Neural cell (in vitro differentiated cells): ENCODE measurements at regions not wholly inside any gene's neighbourhood (a gene's known extent, or its start where the extent isn't known, plus 50 kb on each side); places are given as distances from the start of the nearest gene placed in this dataset.

ENCODE experiments used
- H2AFZ ChIP-seq: fragments of 200-600, 300-800 bp; sonication (generic), shearing (Covaris generic); 2 replicates; pipeline ENCODE4 v1.6.0; 2014; ENCODE audit warnings: low read depth, mild to moderate bottlenecking, antibody characterized with exemption, low read length, moderate library complexity
- H3F3A ChIP-seq: fragments of 200-600 bp; shearing (Covaris generic); 2 replicates; pipeline ENCODE4 v1.6.1; 2016; ENCODE audit warnings: mild to moderate bottlenecking, moderate library complexity, mixed read lengths, antibody characterized with exemption, low read length; ENCODE audit not compliant: insufficient read depth, poor library complexity, severe bottlenecking
- H3K27ac ChIP-seq: fragments of 200-600, 300-800 bp; sonication (generic), shearing (Covaris generic); 2 replicates; pipeline ENCODE4 v1.5.1; 2014; ENCODE audit warnings: mild to moderate bottlenecking, low read length, moderate library complexity
- H3K27me3 ChIP-seq: fragments of 300-800, 200-600 bp; sonication (generic), shearing (Covaris generic); 2 replicates; pipeline ENCODE4 v1.6.0; 2014; ENCODE audit warnings: mild to moderate bottlenecking, low read depth, low read length, moderate library complexity; ENCODE audit not compliant: insufficient read depth
- H3K36me3 ChIP-seq: fragments of 300-800, 200-600 bp; sonication (generic), shearing (Covaris generic); 2 replicates; pipeline ENCODE4 v1.5.1; 2014; ENCODE audit warnings: mild to moderate bottlenecking, antibody characterized with exemption, low read length, moderate library complexity; ENCODE audit not compliant: insufficient read depth
- H3K4me2 ChIP-seq: fragments of 300-800, 200-600 bp; sonication (generic), shearing (Covaris generic); 2 replicates; pipeline ENCODE4 v1.6.0; 2014; ENCODE audit warnings: mild to moderate bottlenecking, low read length
- H3K4me3 ChIP-seq: fragments of 300-800, 200-600 bp; sonication (generic), shearing (Covaris generic); 2 replicates; pipeline ENCODE4 v1.5.1; 2014; ENCODE audit warnings: mild to moderate bottlenecking, low read length, moderate library complexity
- H3K79me2 ChIP-seq: fragments of 200-600 bp; shearing (Covaris generic); replicated peaks from 2 replicates; pipeline ENCODE4 v1.6.0; 2014; ENCODE audit warnings: mild to moderate bottlenecking, low read length, moderate library complexity; ENCODE audit not compliant: insufficient read depth
- H3K9ac ChIP-seq: fragments of 300-800, 200-600 bp; sonication (generic), shearing (Covaris generic); 2 replicates; pipeline ENCODE4 v1.6.1; 2016; ENCODE audit warnings: mild to moderate bottlenecking, low read length, mixed read lengths
- H3K9me2 ChIP-seq: fragments of 200-600 bp; shearing (Covaris generic); 2 replicates; pipeline ENCODE4 v1.6.1; 2016; ENCODE audit warnings: mild to moderate bottlenecking, low read length, mixed read lengths; ENCODE audit not compliant: insufficient read depth
- H3K9me3 ChIP-seq: fragments of 200-600, 300-800 bp; sonication (generic), shearing (Covaris generic); 2 replicates; pipeline ENCODE4 v1.6.1; 2016; ENCODE audit warnings: mild to moderate bottlenecking, mixed run types, low read length, moderate library complexity, mixed read lengths
- H4K20me1 ChIP-seq: fragments of 200-600 bp; shearing (Covaris generic); 2 replicates; pipeline ENCODE4 v1.6.1; 2016; ENCODE audit warnings: mild to moderate bottlenecking, mixed run types; ENCODE audit not compliant: insufficient read depth
- EP300 ChIP-seq: fragments of 450-650 bp; conservative IDR thresholded peaks from 2 replicates; pipeline ENCODE4 v1.6.1; 2014; ENCODE audit warnings: antibody characterized with exemption, mild to moderate bottlenecking, moderate library complexity; ENCODE audit not compliant: poor library complexity, severe bottlenecking
- EZH2 ChIP-seq: fragments of 200-600, 300-800 bp; shearing (Covaris generic), sonication (generic); IDR thresholded peaks from 2 replicates; pipeline ENCODE4 v1.6.1; 2014; ENCODE audit warnings: antibody characterized with exemption, low read length, borderline replicate concordance, mild to moderate bottlenecking; ENCODE audit not compliant: insufficient read depth, poor library complexity, severe bottlenecking
- MXI1 ChIP-seq: fragments of 450-650 bp; conservative IDR thresholded peaks from 2 replicates; pipeline ENCODE4 v1.6.1; 2014; ENCODE audit warnings: antibody characterized with exemption, mild to moderate bottlenecking; ENCODE audit not compliant: poor library complexity, severe bottlenecking
- POLR2AphosphoS5 ChIP-seq: IDR thresholded peaks from 2 replicates; pipeline ENCODE4 v1.6.1; 2012
- RAD21 ChIP-seq: fragments of 450-650 bp; conservative IDR thresholded peaks from 2 replicates; pipeline ENCODE4 v1.6.1; 2014; ENCODE audit warnings: antibody characterized with exemption, mild to moderate bottlenecking, moderate library complexity
- SMC3 ChIP-seq: fragments of 450-650 bp; conservative IDR thresholded peaks from 2 replicates; pipeline ENCODE4 v1.6.1; 2014; ENCODE audit warnings: antibody characterized with exemption, mild to moderate bottlenecking, moderate library complexity; ENCODE audit not compliant: poor library complexity
- TAF1 ChIP-seq: IDR thresholded peaks from 2 replicates; pipeline ENCODE4 v1.6.1; 2012; ENCODE audit warnings: low read depth
- TF ChIP-seq, protein P1 (sequence below): IDR thresholded peaks from 2 replicates; pipeline ENCODE4 v1.6.1; 2012; ENCODE audit warnings: borderline replicate concordance
- TF ChIP-seq, protein P2 (sequence below): fragments of 450-650 bp; IDR thresholded peaks from 2 replicates; pipeline ENCODE4 v1.5.1; 2014; ENCODE audit warnings: antibody characterized with exemption, mild to moderate bottlenecking, moderate library complexity; ENCODE audit not compliant: poor library complexity, severe bottlenecking

DNA sequence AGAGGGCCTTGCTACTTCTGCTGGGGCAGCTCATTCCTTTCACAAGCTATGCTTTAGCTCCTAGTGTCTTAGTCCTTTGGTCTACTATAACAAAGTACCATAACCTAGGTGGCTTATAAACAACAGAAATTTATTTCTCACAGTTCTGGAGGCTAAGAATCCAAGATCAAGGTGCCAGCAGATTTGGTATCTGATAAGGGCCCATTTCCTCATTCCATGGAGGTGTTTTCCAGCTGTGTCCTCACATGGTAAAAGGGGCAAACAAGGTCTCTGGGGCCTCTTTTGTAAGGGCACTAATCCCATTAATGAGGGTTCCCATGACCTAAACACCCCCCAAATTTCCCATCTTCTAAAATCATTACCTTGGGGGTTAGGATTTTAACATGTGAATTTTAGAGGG, 57.9 kb upstream of the LRCH1 start:
- Histone ChIP-seq H3K9me2 (no peaks in the 10 kb centered on the region), H2AFZ (no peak overlapping the region), H3K79me2 (no peaks in the 10 kb centered on the region), H3K4me3 (no peak overlapping the region), H3K9me3 (no peaks in the 10 kb centered on the region), H3K27ac (no peak overlapping the region), H3K27me3 (no peaks in the 10 kb centered on the region), H3K36me3 (no peaks in the 10 kb centered on the region), H3K9ac (no peak overlapping the region), H3F3A (no peaks in the 10 kb centered on the region), H3K4me2 (no peak overlapping the region), H4K20me1 (no peaks in the 10 kb centered on the region)
- TF ChIP-seq, protein P1, sequence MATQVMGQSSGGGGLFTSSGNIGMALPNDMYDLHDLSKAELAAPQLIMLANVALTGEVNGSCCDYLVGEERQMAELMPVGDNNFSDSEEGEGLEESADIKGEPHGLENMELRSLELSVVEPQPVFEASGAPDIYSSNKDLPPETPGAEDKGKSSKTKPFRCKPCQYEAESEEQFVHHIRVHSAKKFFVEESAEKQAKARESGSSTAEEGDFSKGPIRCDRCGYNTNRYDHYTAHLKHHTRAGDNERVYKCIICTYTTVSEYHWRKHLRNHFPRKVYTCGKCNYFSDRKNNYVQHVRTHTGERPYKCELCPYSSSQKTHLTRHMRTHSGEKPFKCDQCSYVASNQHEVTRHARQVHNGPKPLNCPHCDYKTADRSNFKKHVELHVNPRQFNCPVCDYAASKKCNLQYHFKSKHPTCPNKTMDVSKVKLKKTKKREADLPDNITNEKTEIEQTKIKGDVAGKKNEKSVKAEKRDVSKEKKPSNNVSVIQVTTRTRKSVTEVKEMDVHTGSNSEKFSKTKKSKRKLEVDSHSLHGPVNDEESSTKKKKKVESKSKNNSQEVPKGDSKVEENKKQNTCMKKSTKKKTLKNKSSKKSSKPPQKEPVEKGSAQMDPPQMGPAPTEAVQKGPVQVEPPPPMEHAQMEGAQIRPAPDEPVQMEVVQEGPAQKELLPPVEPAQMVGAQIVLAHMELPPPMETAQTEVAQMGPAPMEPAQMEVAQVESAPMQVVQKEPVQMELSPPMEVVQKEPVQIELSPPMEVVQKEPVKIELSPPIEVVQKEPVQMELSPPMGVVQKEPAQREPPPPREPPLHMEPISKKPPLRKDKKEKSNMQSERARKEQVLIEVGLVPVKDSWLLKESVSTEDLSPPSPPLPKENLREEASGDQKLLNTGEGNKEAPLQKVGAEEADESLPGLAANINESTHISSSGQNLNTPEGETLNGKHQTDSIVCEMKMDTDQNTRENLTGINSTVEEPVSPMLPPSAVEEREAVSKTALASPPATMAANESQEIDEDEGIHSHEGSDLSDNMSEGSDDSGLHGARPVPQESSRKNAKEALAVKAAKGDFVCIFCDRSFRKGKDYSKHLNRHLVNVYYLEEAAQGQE: no peak
- TF ChIP-seq MXI1 (no peak), EP300 (no peak), EZH2 (no peak), POLR2AphosphoS5 (no peak), RAD21 (no peak), TAF1 (no peak), SMC3 (no peak)
- TF ChIP-seq, protein P2, sequence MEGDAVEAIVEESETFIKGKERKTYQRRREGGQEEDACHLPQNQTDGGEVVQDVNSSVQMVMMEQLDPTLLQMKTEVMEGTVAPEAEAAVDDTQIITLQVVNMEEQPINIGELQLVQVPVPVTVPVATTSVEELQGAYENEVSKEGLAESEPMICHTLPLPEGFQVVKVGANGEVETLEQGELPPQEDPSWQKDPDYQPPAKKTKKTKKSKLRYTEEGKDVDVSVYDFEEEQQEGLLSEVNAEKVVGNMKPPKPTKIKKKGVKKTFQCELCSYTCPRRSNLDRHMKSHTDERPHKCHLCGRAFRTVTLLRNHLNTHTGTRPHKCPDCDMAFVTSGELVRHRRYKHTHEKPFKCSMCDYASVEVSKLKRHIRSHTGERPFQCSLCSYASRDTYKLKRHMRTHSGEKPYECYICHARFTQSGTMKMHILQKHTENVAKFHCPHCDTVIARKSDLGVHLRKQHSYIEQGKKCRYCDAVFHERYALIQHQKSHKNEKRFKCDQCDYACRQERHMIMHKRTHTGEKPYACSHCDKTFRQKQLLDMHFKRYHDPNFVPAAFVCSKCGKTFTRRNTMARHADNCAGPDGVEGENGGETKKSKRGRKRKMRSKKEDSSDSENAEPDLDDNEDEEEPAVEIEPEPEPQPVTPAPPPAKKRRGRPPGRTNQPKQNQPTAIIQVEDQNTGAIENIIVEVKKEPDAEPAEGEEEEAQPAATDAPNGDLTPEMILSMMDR: no peak

DNA sequence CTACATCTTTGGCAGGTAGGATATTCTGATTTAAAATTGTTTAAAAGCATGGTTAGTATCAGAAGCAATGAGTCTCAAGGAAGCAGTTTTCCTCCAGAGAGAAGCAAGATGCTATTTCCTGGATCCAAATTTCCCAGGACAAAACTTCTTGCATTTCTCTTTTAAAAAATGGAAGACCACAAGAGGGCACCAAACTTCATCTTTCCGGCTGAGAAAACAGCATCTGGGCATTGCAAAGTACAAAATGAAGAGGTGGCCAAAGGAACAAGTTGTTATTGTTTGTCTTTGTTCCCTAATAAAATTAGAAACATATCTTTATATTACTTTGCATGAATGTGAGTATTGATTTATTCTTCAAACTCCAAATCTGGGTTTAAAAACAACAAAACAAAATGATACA, 60.0 kb upstream of the LRCH1 start:
- Histone ChIP-seq H3K4me2 (no peak overlapping the region), H2AFZ (no peak overlapping the region), H3K27me3 (no peaks in the 10 kb centered on the region), H3K9me3 (no peaks in the 10 kb centered on the region), H3K9me2 (no peaks in the 10 kb centered on the region), H4K20me1 (no peaks in the 10 kb centered on the region), H3F3A (no peaks in the 10 kb centered on the region), H3K4me3 (no peak overlapping the region), H3K27ac (no peak overlapping the region), H3K9ac (no peak overlapping the region), H3K79me2 (no peaks in the 10 kb centered on the region), H3K36me3 (no peaks in the 10 kb centered on the region)
- TF ChIP-seq EZH2 (no peak), RAD21 (peak; percentile 87), TAF1 (no peak), SMC3 (peak; percentile 92), EP300 (no peak)
- TF ChIP-seq, protein P2: peak; percentile 83
- TF ChIP-seq, protein P1: no peak
